ENCODE measurements at regions not wholly inside any gene's neighbourhood (a gene's known extent, or its start where the extent isn't known, plus 50 kb on each side); places are given as distances from the start of the nearest gene placed in this dataset.

DNA sequence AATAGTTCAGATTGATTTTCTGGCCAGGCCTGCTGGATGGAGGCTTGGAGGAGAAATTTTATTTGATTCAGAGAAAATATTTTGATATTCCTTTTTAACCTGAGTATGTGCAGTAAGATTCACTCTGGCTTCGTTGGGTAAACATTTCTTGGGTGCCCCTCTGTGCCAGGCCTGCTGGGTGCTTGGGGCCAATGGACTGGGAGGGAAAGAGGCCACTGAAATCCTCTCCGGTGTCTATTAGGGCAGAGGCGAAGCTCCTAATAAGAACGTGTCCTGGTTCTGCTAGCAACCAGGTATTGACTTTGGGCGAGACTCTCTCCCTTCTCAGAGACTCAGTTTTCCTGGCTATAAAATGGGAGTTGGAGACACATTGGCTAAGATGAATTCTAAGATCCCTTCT is 122.5 kb downstream of the CYLD start:
- no peak for DNase-seq

GRCh38 chr16:50863644-50864144 is 121.8 kb downstream of the CYLD start:
- no peak for DNase-seq

DNA sequence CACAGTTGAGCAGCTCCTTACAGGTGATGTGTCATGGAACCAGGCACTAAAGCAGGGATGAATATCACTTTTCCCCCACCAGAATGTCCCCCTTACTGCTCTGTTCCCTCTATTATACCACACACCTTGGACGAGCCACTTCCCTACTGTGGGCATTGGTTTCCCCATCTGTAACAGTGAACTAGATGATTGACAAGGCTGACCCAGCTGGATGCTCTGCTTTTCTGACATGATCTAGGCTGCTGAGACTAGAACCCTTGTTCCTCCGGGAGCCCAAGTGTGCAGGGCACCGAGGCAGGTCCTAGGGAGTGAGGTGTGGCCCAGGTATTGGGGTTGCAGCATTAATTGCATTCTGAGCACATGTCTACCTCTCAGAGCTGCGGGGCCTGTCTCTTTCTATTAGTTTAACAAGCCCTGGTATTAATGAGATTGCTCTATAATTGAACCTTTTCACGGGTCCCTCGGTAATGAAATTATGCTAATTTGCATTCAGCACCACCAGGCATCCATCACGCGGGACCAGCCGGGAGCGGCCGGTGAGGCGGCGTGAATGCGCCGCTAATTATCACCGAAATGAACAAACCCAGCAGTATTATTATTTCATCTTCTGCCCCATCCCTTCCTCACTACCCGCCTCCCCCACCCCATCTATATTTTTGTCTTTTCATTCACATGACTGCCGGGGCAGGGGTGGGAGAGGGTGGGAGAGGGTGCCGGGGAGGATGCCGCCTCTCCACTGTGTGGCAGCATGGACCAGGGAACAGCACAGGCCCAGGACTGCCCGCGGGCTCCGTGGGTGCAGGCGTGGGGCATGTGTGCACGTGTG is 121.1 kb downstream of the CYLD start:
- peak; percentile 14 for DNase-seq

DNA sequence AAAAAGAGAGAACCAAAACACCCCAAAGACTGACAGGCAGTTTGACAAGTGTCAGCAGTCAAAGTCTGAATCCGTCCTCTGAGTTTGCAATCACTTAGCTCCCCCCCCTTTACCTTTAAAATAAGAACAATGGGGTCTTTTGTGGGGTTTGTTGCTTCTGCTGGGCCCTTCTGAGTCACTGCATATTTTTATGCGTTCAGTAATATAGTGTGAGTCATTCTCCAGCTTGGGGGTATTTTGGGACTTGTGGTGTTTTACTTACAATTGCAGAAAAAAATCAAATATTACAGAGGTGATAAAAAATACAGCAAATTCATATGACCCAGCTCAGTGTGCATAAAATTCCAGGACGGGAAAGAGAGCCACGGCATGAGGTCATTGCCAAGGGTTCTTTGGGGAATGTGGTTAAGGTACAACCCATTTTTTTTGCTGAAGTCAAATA is 120.1 kb downstream of the CYLD start:
- no peak for DNase-seq

DNA sequence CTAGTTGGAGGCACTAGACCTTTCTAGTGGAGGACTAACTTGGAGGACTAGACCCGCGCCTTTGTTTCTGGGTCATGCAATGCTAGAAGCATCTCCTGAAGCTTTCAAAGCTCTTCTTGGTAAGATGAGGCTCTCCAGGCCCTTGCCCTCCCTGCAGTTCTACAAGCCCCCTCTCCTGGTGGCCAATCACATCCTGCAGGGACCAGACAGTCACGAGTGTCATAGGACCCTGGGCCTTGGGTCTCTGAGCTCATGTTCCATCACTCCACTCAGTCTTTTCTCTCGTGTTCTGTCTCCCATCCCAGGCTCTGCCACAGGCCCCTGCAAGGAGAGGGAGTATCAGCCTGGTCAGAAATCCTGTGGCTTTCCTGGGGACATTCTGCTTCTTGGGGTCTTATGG is 119.6 kb downstream of the CYLD start:
- no peak for DNase-seq

DNA sequence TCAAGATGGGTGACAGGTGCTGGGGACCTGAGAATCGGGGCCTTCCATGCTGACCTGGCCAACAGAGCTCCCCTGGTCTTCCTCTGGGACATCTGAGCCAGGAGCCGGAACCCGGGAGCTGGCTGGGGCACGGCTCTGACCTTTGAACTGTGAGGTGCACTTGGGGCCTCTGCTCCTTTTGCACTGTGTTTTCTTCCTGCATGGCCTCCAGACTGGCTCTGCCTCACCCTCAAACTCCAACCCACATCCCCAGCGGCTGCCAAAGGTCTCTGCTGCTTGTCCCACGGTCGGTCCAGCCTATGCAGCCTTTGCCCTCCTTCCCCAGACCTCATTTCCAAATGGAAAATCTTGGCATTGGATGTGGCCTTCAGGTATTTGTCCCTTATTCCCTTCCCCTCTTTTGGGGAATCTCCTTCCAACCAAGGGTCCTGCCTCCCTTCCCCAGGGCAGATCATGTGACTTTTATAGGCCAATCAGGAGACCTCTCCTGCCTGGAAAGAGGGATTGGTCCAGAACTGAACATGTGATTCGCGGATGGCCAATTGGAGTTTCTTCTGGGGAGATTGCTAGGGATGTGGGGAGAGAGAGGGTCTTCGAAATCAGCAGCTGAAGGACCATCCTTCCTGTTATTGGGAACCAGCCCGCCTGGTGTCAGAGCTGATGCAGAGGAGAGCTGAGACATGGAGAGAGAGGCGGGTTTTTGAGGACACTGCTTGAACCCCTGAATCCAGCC is 117.9 kb downstream of the CYLD start:
- no peak for DNase-seq

DNA sequence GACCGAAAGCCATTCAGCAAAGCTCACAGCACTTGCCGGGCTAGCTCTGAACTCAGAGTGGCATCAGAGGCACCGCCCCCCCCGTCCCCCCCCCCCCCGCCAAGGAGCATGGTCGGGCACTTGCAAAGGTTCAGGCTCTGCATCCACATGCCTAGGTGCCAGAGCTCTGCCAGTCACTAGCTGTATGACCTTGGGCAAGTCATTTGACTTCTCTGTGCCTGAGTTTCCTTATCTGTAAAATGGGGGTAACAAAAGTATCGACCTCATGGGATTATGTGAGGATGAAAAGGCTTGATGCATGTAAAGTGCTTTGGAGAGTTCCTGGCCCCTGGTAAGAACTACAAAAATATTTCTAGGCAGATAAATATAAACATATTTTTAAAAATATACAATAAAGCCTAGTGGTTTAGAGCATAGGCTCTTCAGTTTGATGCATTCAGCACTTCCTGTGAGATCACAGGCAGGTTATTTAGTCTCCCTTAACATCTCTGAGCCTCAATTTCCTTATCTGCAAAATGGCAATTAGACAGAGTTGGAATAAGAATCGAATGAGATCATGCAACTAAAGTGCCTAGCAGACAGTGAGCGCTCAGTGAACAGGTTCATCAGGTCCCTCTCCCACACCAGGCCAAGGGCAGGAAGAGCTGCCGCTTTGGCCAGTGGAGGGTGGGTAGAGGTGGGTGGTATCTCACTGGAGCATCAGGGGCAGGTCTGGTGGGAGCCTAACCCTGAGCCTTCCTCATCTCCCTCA is 117.2 kb downstream of the CYLD start:
- DNase-seq, result no peak

DNA sequence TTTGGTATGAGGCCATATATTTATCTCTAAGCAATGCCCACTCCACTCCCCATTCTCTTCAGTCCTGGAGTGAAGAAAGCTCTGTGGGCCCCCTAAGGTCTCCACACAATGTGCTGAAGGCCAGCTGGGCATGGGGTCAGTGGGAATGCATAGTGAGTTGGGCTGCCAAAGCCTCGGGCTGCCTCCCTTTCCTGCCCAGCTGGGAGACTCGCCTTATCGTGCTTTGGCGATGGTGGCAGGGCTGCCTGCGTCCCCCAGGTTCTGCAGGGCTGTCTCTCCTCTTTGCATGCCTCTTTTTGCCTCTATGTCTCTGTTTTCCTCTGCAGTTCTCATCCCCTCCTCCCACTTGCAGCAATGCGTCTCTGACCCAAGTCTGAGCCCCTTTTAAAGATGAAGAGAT is 116.5 kb downstream of the CYLD start:
- no peak for DNase-seq

- DNase-seq, result no peak
These were observed 116.0 kb downstream of the CYLD start for GRCh38 chr16:50857881-50858280.

DNA sequence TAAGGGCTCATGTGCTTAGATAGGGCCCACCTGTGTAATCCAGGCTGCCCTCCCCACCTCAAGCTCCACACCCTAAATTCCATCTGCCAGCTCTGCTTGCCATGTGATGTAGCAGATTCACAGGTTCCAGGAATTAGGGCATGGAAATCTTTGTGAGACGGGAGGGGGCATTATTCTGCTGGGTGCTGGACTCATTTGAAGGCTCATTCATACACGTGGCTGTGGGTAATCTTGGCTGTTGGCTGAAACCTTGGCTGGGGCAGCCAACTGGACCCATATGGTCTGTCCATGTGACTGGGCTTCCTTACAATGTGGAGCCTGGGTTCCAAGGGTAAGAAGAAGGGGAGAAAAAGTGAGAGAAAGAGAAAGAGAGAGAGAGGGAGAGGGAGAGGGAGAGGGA is 115.1 kb downstream of the CYLD start:
- DNase-seq, result no peak

GRCh38 chr16:50853329-50853728 is 111.4 kb downstream of the CYLD start:
- DNase-seq, result no peak

All from NCI-H146 (cell line).